ENCODE measurements at regions not wholly inside any gene's neighbourhood (a gene's known extent, or its start where the extent isn't known, plus 50 kb on each side); places are given as distances from the start of the nearest gene placed in this dataset.

DNA sequence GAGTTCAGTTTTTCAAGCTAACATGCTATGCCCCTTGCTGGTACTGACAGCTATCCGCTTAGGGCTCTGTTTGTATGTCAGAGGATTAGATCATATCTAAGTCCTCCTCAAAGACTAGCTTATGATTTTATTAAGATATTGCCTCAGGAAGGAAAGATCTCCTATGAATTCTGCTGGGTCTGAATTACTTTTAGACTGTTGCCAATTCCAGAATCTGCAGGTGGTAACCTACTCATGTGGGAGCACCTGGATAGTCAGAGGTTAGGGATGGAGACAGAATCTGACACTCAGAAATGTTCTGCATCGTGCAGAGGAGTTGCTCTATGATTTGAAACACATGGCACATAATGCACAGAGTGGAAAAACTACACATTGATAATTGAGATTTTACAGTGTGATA, 843.4 kb downstream of the SLC6A15 start (continued):
- no peak for TF ChIP-seq ZNF513 (tag by site-specific recombination; IDR thresholded peaks at IDR 0.05)
- TF ChIP-seq AEBP2 (tag by site-specific recombination; IDR thresholded peaks at IDR 0.05; ENCODE audit: borderline replicate concordance): no peak

DNA sequence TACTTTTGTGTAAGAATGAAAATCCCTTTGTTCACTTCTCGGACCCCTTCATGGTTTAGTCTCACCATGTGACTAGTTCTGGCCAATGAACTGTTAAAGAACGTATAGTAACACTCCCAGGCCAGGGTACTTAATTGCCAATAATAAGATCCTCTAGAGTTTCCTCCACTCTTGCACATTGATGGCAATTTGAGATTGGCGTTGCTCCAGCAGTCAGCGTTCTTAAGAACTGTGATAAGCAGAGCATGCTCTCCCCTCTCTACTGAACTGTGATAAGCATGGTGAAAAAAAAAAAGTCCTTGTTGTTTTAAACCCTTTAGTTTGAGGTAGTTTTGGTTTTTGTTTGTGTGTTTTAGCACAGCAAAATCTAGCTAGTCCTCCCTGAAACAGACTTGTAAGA, 854.5 kb downstream of the SLC6A15 start:
- POLR2A ChIA-PET: no interaction called here
- H3K9me3 ChIP-seq (ENCODE audit: control insufficient read depth, insufficient read depth, low read depth, low read length): no peaks in the 10 kb centered on the region
- CTCF ChIA-PET: interaction anchor here (0.6 to 0.7 kb wide), 2 partner anchors 103 to 358 kb away, joined by 4 read pairs; no protein-coding TSS in a partner anchor
- H3K4me3 ChIP-seq (ENCODE audit: low read depth, low read length): no peak overlapping the region
- TF ChIP-seq ZNF350 (tag by site-specific recombination; IDR thresholded peaks at IDR 0.05) (no peak), PRDM1 (tag by site-specific recombination; IDR thresholded peaks at IDR 0.05) (no peak), EGR2 (tag by site-specific recombination; IDR thresholded peaks at IDR 0.05; ENCODE audit: low read depth) (no peak), ZNF843 (tag by site-specific recombination; IDR thresholded peaks at IDR 0.05) (no peak), ZSCAN30 (tag by site-specific recombination; IDR thresholded peaks at IDR 0.05) (no peak), ZNF311 (tag by site-specific recombination; IDR thresholded peaks at IDR 0.05; ENCODE audit: borderline replicate concordance) (no peak), ZNF248 (tag by site-specific recombination; IDR thresholded peaks at IDR 0.05) (no peak), ZNF394 (tag by site-specific recombination; IDR thresholded peaks at IDR 0.05; ENCODE audit: borderline replicate concordance) (no peak), ZNF132 (tag by site-specific recombination; IDR thresholded peaks at IDR 0.05; ENCODE audit: borderline replicate concordance) (no peak), SETDB1 (IDR thresholded peaks at IDR 0.05; ENCODE audit: insufficient read length, low read length) (no peak), ZNF280C (tag by site-specific recombination; IDR thresholded peaks at IDR 0.05) (no peak), RBAK (tag by site-specific recombination; IDR thresholded peaks at IDR 0.05) (no peak), YY1 (tag by site-specific recombination; IDR thresholded peaks at IDR 0.05) (no peak), ZNF792 (tag by site-specific recombination; IDR thresholded peaks at IDR 0.05) (no peak), ZNF10 (tag by site-specific recombination; IDR thresholded peaks at IDR 0.05) (no peak), ZSCAN5A (tag by site-specific recombination; IDR thresholded peaks at IDR 0.05) (no peak)
- TF ChIP-seq, protein P1, sequence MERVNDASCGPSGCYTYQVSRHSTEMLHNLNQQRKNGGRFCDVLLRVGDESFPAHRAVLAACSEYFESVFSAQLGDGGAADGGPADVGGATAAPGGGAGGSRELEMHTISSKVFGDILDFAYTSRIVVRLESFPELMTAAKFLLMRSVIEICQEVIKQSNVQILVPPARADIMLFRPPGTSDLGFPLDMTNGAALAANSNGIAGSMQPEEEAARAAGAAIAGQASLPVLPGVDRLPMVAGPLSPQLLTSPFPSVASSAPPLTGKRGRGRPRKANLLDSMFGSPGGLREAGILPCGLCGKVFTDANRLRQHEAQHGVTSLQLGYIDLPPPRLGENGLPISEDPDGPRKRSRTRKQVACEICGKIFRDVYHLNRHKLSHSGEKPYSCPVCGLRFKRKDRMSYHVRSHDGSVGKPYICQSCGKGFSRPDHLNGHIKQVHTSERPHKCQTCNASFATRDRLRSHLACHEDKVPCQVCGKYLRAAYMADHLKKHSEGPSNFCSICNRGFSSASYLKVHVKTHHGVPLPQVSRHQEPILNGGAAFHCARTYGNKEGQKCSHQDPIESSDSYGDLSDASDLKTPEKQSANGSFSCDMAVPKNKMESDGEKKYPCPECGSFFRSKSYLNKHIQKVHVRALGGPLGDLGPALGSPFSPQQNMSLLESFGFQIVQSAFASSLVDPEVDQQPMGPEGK (tag by site-specific recombination; IDR thresholded peaks at IDR 0.05): no peak
- no peak overlapping the region for H3K27ac ChIP-seq (ENCODE audit: extremely low read depth, low read depth, low read length)
- H3K4me1 ChIP-seq (ENCODE audit: control insufficient read depth, insufficient read depth, low read length): no peaks in the 10 kb centered on the region
- H3K36me3 ChIP-seq (ENCODE audit: control insufficient read depth in 2 of 2, insufficient read depth in 1 of 2, low read length in 2 of 2): no peaks in the 10 kb centered on the region
